HCT116 (cell line): ENCODE measurements at regions not wholly inside any gene's neighbourhood (a gene's known extent, or its start where the extent isn't known, plus 50 kb on each side); places are given as distances from the start of the nearest gene placed in this dataset.

Experiments
- CEBPB ChIP-seq: IDR thresholded peaks from 2 replicates; pipeline ENCODE4 v1.6.1; 2012; ENCODE audit warnings: low read depth
- EGR1 ChIP-seq: IDR thresholded peaks from 2 replicates; pipeline ENCODE4 v1.6.1; 2012; ENCODE audit warnings: low read depth
- ELF1 ChIP-seq: IDR thresholded peaks from 2 replicates; pipeline ENCODE4 v1.6.1; 2012; ENCODE audit warnings: low read depth, borderline replicate concordance
- EZH2 ChIP-seq: fragments of 200-600 bp; sonication (generic); IDR thresholded peaks from 2 replicates; pipeline ENCODE4 v1.6.1; 2017; ENCODE audit warnings: antibody characterized with exemption, mixed run types
- EZH2phosphoT487 ChIP-seq: fragments of 200-600 bp; IDR thresholded peaks from 2 replicates; pipeline ENCODE4 v1.6.1; 2018; ENCODE audit warnings: antibody characterized with exemption, borderline replicate concordance
- FOSL1 ChIP-seq: IDR thresholded peaks from 2 replicates; pipeline ENCODE4 v1.6.1; 2012; ENCODE audit warnings: low read depth
- MAX ChIP-seq: IDR thresholded peaks from 2 replicates; pipeline ENCODE4 v1.6.1; 2012
- POLR2A ChIP-seq: IDR thresholded peaks from 2 replicates; pipeline ENCODE4 v1.7.0; 2011; ENCODE audit warnings: borderline replicate concordance; ENCODE audit not compliant: insufficient read depth, insufficient read length; ENCODE audit errors: extremely low read depth
- SP1 ChIP-seq: IDR thresholded peaks from 2 replicates; pipeline ENCODE4 v1.6.1; 2012; ENCODE audit warnings: low read depth
- SRF ChIP-seq: IDR thresholded peaks from 2 replicates; pipeline ENCODE4 v1.6.1; 2012; ENCODE audit warnings: low read depth
- ZFX ChIP-seq: fragments of 450-650 bp; IDR thresholded peaks from 2 replicates; pipeline ENCODE4 v1.6.1; 2017
- TF ChIP-seq, protein P1 (sequence below), 3 experiments: fragments of 200-600 bp in 1 of 3; sonication (generic) in 1 of 3; IDR thresholded peaks in 2 of 3; conservative IDR thresholded peaks in 1 of 3; 2 replicates each; pipeline ENCODE4 v1.5.1; 2012 to 2017; ENCODE audit warnings: low read depth in 2 of 3, low read length in 2 of 3, antibody characterized with exemption in 1 of 3, borderline replicate concordance in 1 of 3, control low read depth in 1 of 3, mild to moderate bottlenecking in 1 of 3, mixed read lengths in 1 of 3, mixed run types in 1 of 3, moderate library complexity in 1 of 3; ENCODE audit not compliant: insufficient read depth in 1 of 3

DNA sequence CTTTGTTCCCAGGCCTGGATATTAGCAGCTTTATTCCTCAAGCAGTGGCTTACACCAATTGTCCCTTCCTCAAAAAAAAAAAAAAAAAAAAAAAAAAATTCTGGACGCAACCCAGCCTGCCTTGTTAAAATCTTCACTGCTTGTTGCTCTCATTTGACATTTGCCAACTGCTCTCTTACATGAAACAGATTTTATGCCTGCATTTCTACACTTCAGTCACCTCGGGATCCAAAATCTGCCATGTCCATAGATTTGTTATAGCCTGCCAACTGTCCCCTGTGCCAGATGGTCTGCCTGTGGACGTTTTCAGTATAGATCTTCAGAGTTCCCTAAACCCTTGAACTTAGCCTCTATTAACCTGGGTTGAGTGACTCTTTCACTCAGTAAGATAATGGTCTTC, 651.5 kb downstream of the FSCB start:
- TF ChIP-seq ZFX: no peak
- TF ChIP-seq EZH2phosphoT487: no peak
- no peak for TF ChIP-seq POLR2A
- no peak for TF ChIP-seq SP1
- TF ChIP-seq EGR1: no peak
- no peak for TF ChIP-seq FOSL1
- TF ChIP-seq ELF1: no peak
- TF ChIP-seq, protein P1, sequence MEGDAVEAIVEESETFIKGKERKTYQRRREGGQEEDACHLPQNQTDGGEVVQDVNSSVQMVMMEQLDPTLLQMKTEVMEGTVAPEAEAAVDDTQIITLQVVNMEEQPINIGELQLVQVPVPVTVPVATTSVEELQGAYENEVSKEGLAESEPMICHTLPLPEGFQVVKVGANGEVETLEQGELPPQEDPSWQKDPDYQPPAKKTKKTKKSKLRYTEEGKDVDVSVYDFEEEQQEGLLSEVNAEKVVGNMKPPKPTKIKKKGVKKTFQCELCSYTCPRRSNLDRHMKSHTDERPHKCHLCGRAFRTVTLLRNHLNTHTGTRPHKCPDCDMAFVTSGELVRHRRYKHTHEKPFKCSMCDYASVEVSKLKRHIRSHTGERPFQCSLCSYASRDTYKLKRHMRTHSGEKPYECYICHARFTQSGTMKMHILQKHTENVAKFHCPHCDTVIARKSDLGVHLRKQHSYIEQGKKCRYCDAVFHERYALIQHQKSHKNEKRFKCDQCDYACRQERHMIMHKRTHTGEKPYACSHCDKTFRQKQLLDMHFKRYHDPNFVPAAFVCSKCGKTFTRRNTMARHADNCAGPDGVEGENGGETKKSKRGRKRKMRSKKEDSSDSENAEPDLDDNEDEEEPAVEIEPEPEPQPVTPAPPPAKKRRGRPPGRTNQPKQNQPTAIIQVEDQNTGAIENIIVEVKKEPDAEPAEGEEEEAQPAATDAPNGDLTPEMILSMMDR (IDR thresholded peaks at IDR 0.05 in 2 of 3, conservative IDR thresholded peaks at IDR 0.05 in 1 of 3; ENCODE audit: borderline replicate concordance in 1 of 3, insufficient read depth in 1 of 3, low read depth in 2 of 3, low read length in 2 of 3): no peak
- no peak for TF ChIP-seq SRF
- no peak for TF ChIP-seq EZH2
- TF ChIP-seq MAX: no peak
- no peak for TF ChIP-seq CEBPB
